ENCODE measurements at regions not wholly inside any gene's neighbourhood (a gene's known extent, or its start where the extent isn't known, plus 50 kb on each side); places are given as distances from the start of the nearest gene placed in this dataset.

GRCh38 chr7:41491308-41491707, 211.6 kb downstream of the INHBA start:
- no peak for TF ChIP-seq POLR2A (IDR thresholded peaks at IDR 0.05; ENCODE audit: low read depth, low read length)
- no peak for TF ChIP-seq POLR2AphosphoS5 (IDR thresholded peaks at IDR 0.05; ENCODE audit: low read depth, low read length)
